GM21786 (cell line): ENCODE measurements at regions not wholly inside any gene's neighbourhood (a gene's known extent, or its start where the extent isn't known, plus 50 kb on each side); places are given as distances from the start of the nearest gene placed in this dataset.
"Not testable (repeated sequence)": the region's sequence is repeated elsewhere in the genome, so short reads cannot be mapped to it uniquely, and the experiment has no call there.

ENCODE experiments used
- ATAC-seq: cut with Tn5 transposase; IDR thresholded peaks from one replicate; pipeline ENCODE4 v1.9.1; 2021; ENCODE audit not compliant: unreplicated experiment

GRCh38 chr22:23383491-23384361, 196.4 kb downstream of the IGLL1 start:
- ATAC-seq: no peak

DNA sequence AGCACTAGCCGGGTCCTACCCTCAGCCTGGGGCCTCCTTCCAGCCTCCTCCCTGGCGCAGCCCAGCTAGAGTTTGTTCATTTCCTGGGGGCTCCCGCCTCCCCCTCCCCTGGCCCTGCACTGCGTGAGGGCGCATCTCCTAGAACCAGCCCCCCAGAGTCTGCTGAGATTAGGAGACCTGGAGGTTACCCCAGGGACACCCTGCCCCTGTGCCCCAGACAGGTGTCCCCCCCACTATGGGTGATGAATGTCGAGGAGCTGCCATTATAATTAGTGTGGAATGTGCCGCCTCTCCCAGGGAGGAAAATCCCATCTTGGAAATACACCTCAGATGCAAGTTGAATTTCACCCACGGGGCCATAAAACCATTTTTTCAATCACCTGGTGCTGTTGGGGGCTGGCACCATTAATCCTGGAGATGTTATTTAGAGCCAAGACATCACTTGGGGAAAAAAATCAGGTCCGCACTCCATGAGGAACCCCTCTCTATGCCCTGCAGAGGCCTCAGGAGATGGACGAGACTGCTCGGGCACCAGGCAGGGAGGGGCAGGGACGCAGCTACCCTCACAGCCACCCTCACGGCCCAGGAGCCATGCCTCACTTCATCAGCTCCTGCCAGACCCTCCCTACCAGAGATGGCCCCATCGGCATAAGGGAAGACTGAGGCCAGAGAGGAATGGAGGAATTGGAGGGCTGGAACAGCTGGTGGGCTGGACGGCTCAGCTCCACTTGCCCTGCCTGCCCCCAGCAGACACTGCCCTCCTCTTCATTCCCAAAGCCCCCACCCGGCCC, 197.5 kb downstream of the IGLL1 start:
- ATAC-seq: no peak

DNA sequence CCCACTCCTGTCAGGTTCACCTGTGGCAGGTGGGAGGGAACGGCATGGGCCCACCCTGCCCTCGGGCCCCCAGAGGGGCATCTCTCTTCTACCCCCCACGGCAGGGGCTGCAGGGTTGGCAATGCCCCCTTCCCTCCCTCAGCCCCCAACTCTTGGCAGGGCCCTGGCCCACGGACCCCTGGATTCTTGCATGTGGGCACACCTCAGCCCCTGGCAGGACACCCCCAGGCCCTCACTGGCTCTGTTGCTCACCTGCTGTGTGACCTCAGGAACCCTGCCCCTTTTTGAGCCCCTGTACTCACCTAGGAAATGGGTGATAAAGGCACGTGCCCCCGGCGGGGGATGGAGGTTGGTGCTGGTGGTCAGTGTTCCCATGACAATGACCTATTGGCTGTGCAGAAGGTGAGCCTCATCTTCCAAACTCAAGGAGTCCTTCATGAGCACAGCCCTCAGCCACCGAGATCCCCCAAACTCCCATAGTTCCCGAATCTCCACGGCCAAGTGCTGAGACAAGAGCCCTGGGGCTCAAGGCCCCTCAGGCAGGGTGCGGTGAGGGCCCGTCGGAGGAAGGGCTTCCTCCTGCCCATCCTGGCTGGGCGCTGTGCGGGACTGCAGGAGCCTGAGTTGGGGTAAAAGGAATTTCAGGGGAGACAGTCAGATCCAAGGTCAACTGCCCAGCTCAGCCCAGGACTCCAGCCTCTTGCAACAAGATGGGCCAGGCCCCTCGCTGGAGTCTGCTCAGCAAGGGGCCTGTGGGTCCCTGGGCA, 198.2 kb downstream of the IGLL1 start:
- ATAC-seq: no peak

GRCh38 chr22:23380911-23381310, 199.2 kb downstream of the IGLL1 start:
- no peak for ATAC-seq

DNA sequence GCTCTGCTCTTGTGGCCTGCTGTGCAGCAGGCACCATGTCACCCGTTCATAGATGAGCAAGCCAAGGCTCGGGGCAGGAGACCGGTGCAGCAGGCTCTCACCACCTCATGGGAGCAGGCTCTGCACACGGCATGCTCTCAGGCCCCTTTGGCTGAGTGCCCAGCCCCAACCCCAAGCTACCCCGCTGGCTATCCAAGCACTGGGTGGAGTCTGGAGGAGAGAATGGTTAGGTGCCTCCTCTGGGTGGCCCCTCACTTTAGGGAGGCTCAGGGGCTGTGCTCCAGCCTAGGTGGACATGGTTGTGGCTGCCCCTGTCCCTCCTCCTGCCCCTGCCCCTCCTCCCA, 199.9 kb downstream of the IGLL1 start:
- no peak for ATAC-seq

DNA sequence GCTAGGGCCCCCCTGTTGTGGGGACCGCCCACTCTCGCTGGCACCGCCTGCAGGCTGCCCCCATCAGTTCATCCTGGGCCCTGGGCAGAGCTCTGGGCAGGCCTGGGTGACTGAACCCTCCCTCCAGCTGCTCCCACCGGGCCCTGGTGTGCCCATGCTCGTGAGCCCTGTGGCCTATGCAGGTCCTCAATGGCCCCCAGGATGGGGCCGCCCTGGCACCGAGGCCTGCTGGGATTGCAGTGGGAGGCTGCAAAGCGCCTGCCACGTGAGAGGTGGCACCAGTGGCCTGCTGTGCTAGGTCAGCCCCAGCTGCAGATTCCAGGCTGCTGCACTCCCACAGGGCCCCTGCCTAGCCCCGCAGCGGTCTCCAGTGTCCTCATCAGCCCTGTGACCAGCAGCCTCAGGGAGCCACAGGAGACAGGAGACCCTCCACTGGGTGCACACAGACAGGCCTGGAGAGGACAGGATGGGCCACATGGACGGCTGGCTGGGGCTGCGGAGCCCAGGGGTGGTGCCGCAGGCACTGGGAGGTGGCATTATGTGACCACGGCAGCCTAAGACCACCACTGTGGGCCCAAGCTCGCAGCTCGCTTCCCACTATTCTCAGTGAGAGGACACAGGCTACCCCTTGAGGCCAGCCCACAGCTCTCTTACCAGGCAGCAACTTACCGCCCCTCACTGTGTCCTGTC, 199.4 kb downstream of the BCR start:
- ATAC-seq: not testable (repeated sequence)

GRCh38 chr22:23377767-23378166, 197.5 kb downstream of the BCR start:
- ATAC-seq: no peak

- no peak for ATAC-seq
Observed at GRCh38 chr22:23376256-23376655, 195.9 kb downstream of the BCR start.

GRCh38 chr22:23375031-23375827, 194.9 kb downstream of the BCR start:
- ATAC-seq: no peak

DNA sequence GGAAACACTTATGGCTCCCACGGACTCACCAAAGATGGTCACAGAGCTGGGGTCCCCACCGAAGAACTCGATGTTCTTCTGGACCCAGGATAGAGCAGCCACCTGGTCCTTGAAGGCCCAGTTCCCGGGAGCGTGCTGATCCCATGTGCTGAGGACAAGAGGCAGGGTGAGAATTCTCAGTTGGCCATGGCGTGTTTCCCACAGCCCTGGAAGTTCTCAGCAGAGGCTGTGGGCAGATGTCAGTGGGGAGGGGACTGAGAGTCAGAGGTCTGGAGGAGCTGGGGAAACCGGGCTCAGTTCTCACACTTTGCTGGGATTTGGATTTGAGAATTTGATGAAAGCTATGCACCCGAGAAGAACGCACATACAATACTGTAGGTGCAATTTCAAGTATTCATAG, 193.3 kb downstream of the BCR start:
- no peak for ATAC-seq

- ATAC-seq: no peak
Observed at GRCh38 chr22:23370251-23370650, 189.9 kb downstream of the BCR start.

GRCh38 chr22:23369054-23369685, 188.9 kb downstream of the BCR start:
- ATAC-seq: no peak
